ENCODE measurements at regions not wholly inside any gene's neighbourhood (a gene's known extent, or its start where the extent isn't known, plus 50 kb on each side); places are given as distances from the start of the nearest gene placed in this dataset.
A peak's percentile ranks its signal among the peaks of the same experiment; 100 is the strongest.
"Not testable (repeated sequence)": the region's sequence is repeated elsewhere in the genome, so short reads cannot be mapped to it uniquely, and the experiment has no call there.

GRCh38 chr2:231644426-231644825 lies 51.8 kb downstream of the TEX44 start:
- no peak for DNase-seq

- no peak for DNase-seq
Measured at GRCh38 chr2:231646476-231646875, 53.8 kb downstream of the TEX44 start.

DNA sequence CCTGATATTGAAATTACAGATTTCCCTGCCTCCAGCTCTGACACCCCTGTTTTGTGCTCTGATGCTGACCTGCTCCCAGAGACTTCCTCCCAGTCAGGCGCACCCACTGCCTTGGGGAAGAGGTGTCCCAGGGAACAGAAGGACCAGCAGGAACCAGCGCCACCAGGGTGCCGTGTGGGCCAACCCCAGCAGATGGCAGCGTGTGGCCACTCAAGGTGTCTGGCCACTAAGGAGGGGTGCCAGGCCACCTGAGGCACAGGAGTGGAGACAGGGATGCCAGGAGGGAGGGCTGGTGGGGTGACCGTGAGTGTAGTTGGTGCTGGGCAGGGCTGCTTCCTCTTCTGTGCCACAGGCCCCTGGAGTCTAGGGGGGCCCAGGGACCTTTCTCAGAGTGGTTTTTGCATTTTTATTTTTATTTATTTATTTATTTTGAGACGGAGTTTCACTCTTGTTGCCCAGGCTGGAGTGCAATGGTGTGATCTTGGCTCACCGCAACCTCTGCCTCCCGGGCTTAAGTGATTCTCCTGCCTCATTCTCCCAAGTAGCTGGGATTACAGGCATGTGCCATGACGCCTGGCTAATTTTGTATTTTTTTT lies 56.0 kb downstream of the TEX44 start:
- DNase-seq, result peak; percentile 36

- not testable (repeated sequence) for DNase-seq
Measured at GRCh38 chr2:231651561-231651960, 56.8 kb upstream of the PTMA start.

- DNase-seq, result no peak
Measured at GRCh38 chr2:231655488-231655887, 52.8 kb upstream of the PTMA start.

DNA sequence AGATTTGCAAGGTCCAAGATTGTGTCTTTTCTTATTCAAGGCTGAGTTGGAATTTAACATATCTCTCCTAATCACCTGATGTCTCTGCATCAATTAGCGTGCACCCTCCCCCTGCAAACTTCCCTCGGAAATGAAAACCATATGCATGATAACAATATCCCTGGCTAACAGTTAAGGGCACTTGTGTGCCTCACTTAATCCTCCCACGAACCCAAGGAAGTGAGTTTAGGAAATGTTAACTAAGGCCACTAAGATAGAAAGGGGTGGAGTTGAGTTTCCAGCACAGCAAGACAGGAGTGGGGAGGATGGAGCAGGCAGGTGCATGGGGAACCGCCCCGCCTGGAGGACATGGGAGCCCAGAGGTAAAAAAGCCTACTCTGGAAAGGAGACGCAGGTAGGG lies 52.4 kb upstream of the PTMA start:
- DNase-seq, result no peak
